ENCODE measurements at regions not wholly inside any gene's neighbourhood (a gene's known extent, or its start where the extent isn't known, plus 50 kb on each side); places are given as distances from the start of the nearest gene placed in this dataset.
"Not testable (repeated sequence)": the region's sequence is repeated elsewhere in the genome, so short reads cannot be mapped to it uniquely, and the experiment has no call there.

DNA sequence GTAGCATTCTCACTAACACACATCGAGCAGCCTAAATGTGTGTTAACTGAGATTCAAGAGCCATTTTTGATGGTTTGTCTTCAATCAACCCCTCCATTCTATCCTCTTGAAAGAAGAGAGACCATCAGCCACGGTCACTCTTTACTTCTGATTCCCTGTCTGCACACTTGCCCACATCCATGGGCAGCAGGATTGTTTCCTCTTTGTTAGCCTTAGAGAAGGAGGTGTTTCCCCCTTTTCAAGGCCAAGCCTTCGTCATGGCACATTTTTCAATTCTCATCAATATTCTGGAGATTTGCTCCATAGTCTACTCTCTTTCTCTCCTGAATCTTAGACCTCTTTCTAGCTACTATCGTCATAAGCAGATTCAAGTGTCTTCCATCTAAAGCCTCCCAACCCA is 522.4 kb upstream of the NAALADL2 start:
- DNase-seq, result no peak

DNA sequence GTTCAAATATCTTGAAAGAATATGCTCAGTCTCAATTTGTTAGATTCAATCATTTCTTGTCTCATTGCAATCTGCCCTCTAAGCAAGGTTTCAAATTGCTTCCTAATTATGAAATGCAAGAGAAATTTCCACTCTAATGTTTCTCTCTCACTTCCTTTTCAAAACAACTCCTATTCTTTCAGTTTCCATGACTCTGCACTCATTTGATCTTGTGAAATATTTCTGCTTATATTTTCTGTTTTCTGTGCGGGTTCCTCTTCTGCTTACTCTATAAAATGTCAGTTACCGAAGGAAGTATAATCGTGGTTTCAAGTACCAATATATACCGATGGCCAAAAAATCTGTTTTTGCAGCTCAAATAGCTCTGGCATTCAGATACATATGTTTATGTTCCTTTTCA is 521.9 kb upstream of the NAALADL2 start:
- no peak for DNase-seq

DNA sequence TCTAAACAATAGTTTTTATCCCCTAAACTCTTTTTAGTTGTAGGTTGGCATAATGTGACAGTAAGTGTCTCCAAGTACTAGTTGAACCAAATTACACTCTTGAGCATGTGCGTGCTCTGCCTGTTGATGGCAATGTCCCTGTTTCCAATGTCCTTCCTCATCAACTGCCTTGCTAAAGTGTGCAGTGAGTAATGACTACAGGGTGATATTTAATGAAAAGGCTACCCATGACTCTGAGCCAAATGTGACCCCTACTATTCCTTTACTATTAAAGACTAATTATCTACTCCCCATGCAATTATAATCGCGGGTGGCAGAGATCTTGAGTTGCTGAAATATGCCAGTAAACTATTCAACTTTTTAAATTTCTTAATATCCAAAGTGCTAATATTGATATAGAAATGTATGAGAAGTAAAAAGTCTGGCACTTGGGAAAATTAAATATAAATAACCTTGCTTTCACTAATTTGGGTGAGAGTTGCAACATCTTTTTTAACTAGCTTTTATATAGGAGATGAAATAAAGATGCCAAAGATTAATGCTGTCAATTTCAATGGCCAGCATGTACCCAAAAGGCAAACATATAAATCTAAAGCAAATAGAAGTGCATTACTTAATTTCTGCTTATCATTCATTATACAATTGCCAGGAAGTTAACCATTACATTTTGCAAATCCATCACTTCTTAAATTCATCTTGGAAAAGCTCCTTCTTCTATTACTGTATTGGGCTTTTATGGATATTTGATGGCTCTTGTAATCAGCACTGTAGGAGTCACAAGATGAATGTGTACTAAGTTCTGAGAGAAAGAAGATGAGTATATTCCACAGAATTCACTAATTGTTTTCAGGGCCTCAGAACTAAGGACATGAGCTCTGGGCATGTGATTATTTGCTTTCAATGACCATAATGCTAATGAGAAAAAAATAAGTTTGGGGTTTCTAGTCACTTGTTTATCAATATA is 518.2 kb upstream of the NAALADL2 start:
- DNase-seq, result no peak

DNA sequence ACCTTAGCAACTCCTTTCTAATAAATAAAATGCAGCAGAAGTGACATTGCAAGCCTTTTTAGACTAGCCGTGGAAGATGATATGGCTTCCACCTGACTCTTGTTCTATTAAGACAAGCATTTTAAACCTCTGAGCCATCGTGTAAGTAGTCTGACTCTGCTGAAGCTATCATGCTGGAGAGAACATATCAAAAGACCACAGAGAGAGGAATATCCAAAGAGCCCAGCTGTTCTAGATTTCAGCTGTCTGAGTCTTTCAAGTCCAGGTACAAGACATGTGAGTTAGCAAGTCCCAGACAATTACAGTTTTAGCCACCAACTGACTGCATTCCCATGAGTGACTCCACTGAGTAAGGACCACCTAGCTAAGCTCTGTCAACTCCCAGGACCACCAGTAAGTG is 517.0 kb upstream of the NAALADL2 start:
- no peak for DNase-seq

DNA sequence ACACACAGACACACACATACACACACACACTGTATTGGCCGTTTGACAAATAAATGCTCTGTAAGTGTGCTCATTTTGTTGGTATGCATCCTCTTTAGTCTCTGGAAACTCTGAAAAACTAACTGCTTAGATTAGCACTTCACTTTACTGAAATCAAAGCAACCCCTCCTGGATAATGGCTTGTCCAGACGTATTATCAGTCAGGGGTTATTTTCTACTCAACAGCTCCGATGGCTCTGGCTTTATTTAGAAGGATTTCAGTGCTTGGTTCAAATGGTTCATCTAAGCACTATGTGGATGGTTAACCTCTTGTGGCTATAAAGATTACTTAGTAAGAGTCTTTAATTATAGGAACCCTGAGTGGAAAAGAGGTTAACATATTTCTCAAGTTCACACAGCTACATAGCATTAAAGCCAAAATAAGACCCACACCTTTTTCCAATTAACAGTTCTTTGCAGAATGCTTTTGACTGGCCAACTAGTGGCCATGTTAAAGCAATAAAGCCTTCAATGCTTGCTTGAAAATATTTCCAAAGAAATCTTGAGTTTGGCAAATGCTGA is 516.1 kb upstream of the NAALADL2 start:
- DNase-seq, result no peak

DNA sequence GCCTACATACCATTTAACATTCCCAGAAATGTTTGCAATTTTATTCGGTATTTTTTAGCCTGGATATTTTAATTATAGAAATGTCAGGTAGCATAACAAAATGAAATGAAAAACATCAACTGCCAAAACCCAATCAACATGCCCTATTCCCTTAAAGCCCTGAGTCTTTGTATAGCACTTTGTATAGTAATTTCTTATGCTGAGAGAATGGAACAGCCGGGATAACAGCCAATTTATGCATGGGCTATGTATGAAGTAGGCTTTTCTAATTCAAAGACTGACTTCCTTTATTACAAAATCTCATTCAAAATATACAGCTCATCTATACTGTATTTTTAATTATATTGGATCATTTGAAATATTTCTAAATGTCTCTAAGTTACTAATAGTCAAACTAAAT is 513.0 kb upstream of the NAALADL2 start:
- no peak for DNase-seq

DNA sequence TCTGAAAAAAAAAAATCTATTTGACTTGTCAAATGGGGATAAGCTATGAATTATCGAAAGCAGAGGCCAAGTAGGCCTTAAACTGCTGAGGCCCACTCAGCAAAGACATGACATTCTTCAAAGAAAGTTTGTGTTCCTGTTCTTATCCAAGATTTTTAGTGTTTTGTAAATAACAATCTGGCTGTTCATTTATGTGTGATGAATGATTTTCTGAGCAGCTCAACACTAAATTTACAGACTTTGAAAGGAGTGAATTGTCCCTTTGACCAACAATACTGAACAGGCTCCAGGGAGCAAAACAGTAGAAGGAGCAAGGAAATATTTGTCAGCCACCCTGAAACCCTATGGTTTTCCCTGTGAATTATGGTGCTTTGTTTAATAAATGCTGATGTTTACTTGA is 512.6 kb upstream of the NAALADL2 start:
- DNase-seq, result peak; percentile 47

DNA sequence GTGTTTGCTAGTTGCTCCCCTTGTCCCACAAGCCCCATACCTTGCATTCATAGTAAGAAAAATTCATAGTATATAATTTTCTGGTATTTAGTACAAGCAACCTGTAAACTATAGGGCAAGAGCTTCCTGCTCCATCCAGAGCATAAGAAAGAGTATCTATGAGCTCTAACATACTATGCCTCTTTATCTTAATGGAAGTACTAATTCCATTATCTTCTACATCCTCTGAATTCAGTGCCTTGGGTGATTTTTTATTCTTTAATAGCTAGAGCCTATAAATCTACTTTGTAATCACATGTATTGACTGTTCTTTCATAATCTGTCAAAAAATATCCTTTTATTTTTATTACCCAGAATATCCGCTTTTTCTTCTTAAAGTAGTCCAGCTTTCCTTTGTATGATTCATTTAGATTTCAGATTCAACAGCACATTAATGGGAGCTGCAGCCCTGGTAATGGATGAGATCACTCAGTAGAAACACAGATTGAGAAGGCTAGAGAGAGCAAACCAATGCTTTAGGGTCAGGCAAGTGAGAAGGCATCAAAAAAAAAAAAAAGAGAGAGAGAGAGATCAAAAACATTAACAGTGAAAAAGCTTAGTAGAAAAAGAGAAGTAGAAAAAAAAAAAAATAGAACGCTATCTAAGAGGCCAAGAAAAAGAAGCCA is 511.5 kb upstream of the NAALADL2 start:
- DNase-seq, result no peak

DNA sequence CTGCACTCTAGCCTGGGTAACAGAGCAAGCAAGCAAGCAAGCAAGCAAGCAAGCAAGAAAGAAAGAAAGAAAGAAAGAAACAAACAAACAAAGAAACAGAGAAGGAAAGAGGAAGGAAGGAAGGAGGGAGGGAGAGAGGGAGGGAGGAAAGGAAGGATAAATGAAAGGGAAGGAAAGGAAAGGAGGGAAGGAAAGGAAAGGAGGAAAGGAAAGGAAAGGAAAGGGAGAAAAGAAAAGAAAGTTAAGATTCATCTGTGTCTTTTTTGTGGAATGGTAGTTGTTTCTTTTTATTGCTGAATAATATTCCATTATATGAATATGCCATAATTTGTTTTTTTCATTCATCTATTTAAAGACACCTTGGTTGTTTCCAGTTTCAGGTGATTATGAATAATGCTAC is 506.9 kb upstream of the NAALADL2 start:
- no peak for DNase-seq

DNA sequence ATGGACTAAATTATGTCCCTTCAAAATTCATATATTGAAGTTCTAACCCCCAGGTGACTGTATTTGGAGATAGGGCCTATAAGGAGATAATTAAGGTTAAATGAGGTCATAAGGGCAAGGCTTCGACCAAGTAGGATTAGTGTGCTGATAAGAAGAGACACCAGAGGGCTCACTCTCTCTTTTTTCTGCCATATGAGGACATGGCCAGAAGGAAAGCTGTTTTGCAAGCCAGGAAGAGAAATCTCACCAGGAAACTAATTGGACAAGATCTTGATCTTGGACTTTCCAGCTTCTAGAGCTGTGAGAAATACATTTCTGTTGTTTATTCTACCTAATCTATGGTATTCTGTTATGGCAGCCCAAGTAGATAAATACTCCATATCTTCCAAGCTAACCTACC is 503.6 kb upstream of the NAALADL2 start:
- DNase-seq, result no peak

DNA sequence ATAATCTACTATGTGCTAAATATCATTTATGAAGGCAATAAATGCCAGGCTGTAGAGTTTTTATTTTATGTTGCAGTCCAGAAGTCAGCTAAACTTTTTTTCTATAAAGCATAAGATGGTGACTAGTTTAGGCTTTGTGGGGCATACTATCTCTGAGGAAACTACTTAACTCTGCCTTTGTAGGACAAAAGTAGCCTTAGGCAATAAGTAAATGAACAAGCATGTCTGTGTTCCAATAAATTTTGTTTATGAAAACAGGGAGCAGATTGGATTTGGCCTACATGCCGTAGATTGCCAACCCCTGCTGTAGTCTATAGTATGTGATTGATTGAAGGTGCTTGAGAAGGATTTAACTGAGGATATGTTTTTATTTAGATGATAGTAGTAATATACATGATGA is 502.5 kb upstream of the NAALADL2 start:
- DNase-seq, result no peak

DNA sequence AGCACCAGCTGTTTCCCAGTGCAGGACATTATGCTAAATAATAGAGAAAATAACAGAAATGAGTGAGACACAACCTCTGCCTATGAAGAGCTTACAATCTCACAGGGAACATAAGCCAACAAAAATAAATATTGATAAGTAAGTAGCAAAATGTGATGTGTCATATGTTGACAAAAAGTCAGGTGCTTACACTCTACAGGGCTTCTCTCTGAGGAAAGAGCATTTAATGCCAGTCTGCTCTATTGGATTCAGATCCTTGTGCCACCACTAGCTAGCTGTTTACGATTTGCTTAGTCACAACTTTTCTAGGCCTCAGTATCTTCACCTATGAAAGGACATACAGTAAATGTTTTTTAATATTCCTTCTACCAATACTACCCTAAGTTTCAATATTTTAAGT is 500.9 kb upstream of the NAALADL2 start:
- no peak for DNase-seq

DNA sequence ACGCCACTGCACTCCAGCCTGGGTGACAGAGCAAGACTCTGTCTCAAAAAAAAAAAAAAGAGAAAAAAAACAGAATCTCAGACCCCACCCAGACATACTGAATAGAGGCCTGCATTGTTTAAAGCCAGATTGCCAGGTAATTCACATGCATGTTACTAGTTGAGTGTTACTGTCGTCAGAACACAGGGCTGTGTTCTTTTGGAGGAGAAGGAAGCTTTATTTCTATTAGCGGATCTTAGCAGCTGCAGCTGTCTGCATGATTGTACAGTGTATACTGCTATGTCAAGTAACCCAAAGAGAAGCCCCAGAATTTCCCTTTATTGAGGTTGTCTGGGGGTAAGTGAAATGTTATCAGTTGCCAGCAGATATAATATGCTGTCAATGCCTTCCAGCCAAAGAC is 496.6 kb upstream of the NAALADL2 start:
- DNase-seq, result no peak

DNA sequence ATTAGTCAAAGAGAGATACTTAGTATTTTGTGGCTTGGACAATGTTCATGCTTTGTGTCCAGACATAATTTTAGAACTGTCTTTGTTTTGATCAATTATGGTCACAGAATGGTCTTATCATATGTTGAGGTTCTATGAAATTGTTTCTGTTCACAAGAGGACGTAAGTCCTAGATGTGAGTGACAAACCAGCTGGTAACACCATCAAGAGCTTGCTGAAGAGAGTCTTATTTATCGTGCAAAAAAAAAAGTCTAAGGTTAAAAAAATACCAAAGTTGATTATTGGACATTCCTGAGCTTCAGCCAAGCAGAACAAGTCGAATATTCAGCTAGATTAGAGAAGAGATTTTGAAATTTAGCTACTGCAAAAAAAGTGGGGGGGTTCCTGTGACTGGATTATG is 495.9 kb upstream of the NAALADL2 start:
- no peak for DNase-seq

DNA sequence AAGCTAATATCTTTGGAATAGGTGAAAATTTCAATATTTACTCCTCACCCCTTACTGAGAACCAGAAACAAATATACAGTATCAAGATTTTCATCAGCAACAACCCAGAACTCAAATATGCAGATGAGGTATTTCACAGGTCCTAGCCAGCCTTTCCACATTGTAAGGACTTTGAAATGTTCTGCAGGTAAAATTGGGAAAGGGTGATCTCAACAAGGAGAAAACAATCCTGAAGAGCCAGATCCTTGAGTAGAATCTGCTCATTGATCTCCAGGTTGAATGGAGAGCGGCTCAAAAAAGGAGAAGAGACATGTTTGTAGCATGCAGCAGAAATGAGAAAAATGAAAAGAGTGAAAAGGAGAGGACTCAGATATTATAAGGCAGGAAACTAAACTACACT is 493.3 kb upstream of the NAALADL2 start:
- no peak for DNase-seq

DNA sequence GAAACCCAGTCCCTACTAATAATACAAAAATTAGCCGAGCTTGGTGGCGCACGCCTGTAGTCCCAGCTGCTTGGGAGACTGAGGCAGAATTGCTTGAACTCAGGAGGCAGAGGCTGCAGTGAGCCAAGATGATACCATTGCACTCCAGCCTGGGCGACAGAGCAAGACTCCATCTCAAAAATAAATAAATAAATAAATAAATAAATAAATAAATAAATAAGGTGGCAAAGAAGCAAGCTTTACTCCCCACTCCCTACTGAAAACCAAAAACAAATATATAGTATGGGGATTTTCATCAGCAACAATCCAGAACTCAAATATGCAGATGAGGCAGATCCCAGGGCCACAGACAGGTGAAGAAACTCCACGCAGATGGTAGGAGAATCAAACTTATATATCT is 492.2 kb upstream of the NAALADL2 start:
- not testable (repeated sequence) for DNase-seq

DNA sequence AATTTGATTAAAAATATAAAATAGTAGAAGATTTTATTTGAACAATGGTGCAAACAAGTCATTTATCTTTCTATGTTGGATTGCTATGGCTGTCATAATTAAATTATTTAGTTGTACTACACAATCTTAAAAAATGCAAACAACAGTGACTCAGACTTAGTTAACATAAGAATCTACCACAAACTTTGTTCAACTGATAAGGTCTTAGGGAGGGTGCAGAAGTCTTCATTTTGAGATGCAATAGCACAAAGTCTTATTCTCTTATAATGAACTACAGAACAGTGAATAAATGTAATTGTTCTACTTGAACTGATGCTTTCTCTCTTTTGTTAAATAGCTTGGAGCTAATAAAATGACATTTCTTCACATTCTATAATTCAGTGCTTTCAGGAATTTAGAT is 482.8 kb upstream of the NAALADL2 start:
- DNase-seq, result no peak

DNA sequence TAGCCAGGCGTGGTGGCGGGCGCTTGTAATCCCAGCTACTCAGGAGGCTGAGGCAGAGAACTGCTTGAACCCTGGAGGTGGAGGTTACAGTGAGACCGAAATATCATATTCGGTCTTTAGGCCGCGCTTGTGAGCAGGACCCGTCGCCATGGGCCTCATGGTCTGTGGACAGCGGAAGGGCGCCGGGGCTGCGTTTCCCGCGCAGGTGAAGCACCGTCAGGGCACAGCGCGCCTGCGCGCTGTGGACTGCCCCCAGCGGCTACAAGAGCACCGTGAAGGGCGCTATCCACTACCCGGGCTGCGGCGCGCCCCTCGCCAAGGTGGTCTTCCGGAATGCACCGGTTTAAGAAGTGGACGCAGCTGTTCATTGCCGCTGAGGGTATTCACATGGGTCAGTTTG is 482.0 kb upstream of the NAALADL2 start:
- no peak for DNase-seq

DNA sequence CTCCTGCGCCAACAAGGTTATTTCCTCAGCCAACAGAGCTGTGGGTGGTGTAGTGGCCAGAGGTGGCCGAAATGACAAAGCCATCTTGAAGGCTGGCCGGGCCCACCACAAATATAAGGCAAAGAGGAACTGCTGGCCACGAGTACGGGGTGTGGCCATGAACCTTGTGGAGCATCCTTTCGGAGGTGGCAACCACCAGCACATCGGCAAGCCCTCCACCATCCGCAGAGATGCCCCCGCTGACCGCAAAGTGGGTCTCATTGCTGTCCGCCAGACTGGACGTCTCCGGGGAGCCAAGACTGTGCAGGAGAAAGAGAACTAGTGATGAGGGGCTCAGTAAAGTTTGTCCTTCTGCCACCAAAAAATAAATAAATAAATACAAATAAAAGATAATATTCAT is 481.4 kb upstream of the NAALADL2 start:
- no peak for DNase-seq

DNA sequence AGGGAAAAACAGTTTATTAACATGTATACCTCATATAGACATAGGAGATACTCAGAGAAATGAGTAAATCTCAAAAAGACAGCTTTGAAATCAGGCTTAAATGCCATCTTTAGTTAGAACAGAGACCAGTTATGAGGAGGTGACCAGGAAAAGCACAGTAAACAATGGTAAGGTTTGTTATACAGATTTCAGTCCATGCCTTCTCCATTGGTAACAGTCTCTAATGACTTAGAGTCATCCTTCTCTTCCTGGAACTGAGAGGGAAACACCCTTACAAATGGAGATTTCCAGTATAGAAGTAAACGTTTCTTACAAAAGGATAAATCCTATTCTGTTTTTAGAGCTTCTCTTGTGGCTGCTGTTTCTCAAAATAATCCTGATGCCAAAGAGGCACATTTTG is 476.3 kb upstream of the NAALADL2 start:
- DNase-seq, result no peak

DNA sequence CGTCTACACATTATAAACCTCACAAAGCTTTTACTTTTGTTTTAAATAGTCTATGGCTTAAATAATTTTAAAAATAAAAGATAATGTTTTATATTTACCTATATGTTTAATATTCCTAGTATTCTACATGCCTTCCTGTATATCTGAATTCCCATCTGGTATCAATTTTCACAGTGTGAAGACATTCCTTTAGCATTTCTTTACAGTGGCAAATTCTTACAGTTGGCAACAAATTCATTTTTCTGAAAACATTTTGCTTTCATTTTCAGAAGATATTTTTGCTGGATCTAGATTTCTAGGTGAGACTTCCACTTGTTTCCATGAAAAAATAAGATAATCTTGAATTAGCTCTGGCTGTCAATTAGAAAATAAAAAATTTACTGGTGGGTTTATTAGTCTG is 471.4 kb upstream of the NAALADL2 start:
- DNase-seq, result no peak

DNA sequence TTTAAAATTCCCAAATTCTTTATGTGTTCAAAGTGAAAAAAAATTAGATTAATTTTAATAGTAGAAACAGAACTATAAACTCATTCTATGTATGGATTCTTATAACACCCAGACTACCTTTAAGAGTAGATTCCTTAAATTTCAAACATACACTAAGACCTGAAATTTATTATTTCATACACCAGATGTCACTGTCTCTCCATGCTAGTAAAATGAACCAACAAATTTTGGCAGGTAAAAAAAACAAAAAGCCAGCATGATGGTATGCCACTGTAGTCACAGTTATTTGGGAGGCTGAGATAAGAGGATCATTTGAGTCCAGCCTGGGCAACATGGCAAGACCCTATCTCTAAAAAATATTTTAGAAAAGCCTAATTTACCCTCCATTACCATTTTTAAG is 461.3 kb upstream of the NAALADL2 start:
- no peak for DNase-seq

DNA sequence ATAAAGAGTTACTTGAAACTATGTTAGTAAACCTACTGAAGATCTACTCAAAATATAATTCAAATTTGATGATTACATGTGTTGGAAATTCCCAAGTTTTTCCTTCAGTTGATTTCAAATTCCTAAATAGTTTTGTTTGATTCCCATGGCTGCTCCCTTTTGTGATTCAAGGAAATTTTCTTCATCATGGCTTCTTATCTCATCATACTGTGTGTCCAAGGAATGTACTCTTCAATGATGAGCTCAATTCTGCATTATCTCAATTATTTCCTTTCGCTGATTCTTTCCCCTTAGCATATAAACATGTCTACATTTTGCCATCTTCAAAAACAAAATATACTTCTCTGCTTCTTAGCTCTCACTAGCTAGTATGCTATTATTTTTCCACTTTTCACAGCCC is 460.4 kb upstream of the NAALADL2 start:
- no peak for DNase-seq
